HG03442 (cell line): ENCODE measurements at regions not wholly inside any gene's neighbourhood (a gene's known extent, or its start where the extent isn't known, plus 50 kb on each side); places are given as distances from the start of the nearest gene placed in this dataset.
A peak's percentile ranks its signal among the peaks of the same experiment; 100 is the strongest.
"Not testable (repeated sequence)": the region's sequence is repeated elsewhere in the genome, so short reads cannot be mapped to it uniquely, and the experiment has no call there.

Experiments
- ATAC-seq: cut with Tn5 transposase; IDR thresholded peaks from one replicate; pipeline ENCODE4 v1.9.1; 2021; ENCODE audit warnings: mild to moderate bottlenecking, moderate library complexity; ENCODE audit not compliant: unreplicated experiment

- ATAC-seq = no peak
These were observed 103.1 kb upstream of the CLINT1 start for GRCh38 chr5:157961896-157962590.

- no peak for ATAC-seq
These were observed 102.2 kb upstream of the CLINT1 start for GRCh38 chr5:157961176-157961575.

DNA sequence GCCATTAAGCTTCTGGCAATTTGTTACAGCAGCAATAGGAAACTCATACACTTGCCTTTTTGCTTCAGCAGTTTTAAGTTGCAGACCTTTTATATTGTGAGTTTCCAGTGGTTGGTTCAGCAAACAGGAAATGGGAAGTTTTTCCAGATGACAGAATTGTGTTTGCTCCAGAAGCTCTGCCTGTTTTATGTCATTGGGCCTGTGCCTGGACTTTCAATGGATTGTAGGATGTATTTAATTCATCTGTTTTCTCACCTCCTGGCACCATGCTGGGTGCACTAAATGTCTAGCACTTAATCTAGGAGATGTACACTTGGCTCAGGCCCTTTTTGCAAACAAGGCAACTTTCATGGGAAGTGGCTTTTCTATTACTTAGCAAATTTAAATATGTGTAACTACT lies 100.4 kb upstream of the CLINT1 start:
- no peak for ATAC-seq

GRCh38 chr5:157956271-157956885 lies 97.4 kb upstream of the CLINT1 start:
- ATAC-seq = no peak

- ATAC-seq = no peak
These were observed 96.7 kb upstream of the CLINT1 start for GRCh38 chr5:157955541-157956172.

DNA sequence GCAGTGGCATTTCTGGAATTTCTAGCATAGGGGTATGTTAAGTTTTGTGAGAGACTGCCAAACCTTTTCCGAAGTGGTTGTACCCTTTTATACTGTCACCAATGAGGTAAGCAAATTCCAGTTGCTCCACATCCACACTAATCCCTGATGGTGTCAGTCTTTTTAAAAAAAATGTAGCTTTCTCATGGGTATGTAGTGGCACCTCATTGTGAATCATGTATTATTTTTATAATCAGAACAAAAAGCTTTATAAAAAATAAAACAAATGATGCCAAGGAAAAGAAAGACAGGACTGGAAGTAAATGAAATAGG lies 93.4 kb upstream of the CLINT1 start:
- no peak for ATAC-seq

- no peak for ATAC-seq
These were observed 92.9 kb upstream of the CLINT1 start for GRCh38 chr5:157951673-157952373.

GRCh38 chr5:157949520-157949919 lies 90.6 kb upstream of the CLINT1 start:
- no peak for ATAC-seq

- ATAC-seq = peak; percentile 87
These were observed 89.9 kb upstream of the CLINT1 start for GRCh38 chr5:157948738-157949410.

GRCh38 chr5:157947156-157947555 lies 88.2 kb upstream of the CLINT1 start:
- ATAC-seq = no peak

DNA sequence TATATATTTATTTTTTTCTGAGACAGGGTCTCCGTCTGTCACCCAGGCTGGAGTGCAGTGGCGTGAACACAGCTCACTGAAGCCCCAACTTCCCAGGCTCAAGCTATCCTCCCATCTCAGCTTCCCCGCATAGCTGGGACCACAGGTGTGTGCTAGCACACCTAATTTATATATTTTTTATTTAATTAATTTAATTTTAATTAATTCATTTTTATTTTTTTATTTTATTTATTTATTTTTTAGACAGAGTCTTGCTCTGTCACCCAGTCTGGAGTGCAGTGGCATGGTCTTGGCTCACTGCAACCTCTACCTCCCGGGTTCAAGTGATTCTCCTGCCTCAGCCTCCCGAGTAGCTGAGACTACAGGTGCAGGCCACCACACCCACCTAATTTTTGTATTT lies 86.9 kb upstream of the CLINT1 start:
- not testable (repeated sequence) for ATAC-seq

DNA sequence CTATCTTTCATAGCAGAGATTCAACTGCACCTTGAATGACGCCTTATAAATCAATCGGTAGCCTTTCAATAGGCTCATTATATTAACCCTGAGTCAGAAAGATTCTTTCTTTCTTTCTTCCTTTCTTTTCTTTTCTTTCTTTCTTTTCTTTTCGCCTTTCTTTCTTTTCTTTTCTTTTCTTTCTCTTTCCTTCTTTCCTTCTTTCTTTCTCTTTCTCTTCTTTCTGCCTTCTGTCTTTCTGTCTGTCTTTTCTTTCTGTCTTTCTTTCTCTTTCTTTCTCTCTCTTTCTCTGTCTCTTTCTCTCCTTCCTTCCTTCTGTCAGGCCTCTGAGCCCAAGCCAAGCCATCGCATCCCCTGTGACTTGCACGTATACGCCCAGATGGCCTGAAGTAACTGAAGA lies 86.0 kb upstream of the CLINT1 start:
- no peak for ATAC-seq

DNA sequence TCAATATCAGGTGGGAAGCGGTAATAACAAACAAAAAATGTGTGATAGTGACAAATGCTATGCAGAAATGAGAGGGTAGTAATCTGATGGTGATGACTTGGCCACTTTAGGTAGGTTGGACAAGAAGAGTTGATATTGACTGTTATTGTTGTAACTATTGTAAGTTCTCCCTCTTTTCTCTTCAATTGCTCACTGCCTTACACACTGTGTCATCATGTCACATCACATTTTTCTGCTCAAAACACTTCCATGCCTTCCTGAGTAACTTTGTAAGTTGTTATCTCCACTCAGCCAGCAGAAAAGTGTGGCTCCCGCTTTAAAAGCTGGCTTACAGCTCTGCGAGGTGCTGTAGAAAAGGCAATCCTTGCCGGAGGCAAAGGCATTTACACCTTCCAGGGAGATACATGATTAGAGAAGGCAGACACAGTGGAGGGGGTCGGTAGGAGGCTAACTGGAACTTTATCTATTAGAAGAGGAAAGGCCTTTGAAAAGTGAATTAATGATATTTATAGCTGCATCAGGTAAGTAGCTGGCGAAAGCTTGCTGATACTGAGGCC lies 85.2 kb upstream of the CLINT1 start:
- ATAC-seq = no peak

GRCh38 chr5:157942595-157942994 lies 83.7 kb upstream of the CLINT1 start:
- no peak for ATAC-seq

- ATAC-seq = no peak
These were observed 82.7 kb upstream of the CLINT1 start for GRCh38 chr5:157941616-157942015.

DNA sequence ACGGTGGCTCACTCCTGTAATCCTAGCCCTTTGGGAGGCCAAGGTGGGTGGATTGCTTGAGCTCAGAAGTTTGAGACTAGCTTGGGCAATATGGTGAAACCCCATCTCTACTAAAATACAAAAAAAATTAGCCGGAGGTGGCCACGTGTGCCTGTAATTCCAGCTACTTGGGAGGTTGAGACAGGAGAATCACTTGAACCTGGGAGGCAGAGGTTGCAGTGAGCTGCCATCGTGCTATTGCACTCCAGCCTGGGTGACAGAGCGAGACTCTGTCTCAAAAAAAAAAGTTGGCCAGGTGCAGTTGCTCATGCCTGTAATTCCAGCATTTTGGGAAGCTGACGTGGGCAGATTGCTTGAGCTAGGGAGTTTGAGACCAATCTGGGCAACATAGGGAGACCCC lies 79.2 kb upstream of the CLINT1 start:
- ATAC-seq = not testable (repeated sequence)

DNA sequence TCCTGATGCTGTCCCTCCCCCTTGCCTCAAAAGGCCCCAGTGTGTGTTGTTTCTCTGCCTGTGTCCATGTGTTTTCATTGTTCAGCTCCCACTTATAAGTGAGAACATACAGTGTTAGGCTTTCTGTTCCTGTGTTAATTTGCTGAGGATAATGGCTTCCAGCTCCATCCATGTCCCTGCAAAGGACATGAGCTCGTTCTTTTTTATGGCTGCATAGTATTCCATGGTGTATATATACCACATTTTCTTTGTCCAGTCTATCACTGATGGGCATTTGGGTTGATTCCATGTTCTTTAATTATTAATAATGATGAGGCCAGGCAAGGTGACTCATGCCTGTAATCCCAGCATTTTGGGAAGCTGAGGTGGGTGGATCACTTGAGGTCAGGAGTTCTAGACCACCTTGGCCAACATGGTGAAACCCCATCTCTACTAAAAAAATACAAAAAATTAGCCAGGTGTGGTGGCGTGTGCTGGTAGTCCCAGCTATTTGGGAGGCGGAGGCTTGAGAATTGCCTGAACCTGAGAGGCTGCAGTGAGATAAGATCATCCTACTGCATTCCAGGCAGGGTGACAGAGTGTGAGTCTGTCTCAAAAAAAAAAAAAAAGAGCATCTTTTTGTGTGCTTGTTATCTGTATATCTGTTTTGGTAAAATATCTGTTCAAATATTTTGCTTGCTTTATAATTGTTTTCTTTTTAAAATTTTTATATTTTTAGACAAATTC lies 78.0 kb upstream of the CLINT1 start:
- ATAC-seq = not testable (repeated sequence)

DNA sequence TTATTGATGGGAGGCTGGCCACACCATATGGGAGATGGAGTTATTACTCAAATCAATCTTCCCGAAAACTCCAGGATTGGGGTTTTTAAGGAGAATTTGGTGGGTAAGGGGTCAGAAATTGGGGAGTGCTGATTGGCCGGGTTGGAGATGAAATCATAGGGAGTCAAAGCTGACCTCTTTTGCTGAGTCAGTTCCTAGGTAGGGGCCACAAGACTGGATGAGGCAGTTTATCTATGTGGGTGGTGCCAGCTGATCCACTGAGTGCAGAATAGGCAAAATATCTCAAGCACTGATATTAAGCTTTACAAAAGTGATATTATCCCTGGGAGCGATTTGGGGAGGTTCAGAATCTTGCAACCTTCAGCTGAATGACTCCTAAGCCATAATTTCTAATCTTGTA lies 75.7 kb upstream of the CLINT1 start:
- no peak for ATAC-seq

GRCh38 chr5:157933005-157933404 lies 74.1 kb upstream of the CLINT1 start:
- no peak for ATAC-seq

DNA sequence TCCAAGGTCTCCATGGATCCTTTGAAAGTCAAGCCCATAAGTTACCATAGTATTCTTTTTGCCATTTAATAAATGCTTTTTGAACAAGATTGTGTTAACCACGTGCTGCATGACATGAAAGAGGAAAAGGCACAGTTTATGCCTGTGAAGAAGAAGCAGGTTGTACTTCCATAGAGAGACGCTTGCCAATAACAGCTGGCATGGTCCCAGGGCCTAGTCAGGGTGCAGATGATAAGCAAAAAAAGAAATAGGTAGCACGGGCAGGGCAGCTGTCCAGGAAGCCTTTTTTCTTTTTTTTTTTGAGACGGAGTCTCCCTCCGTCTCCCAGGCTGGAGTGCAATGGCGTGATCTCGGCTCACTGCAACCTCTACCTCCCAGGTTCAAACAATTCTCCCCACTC lies 71.8 kb upstream of the CLINT1 start:
- no peak for ATAC-seq
